Ascending aorta (tissue), 2 donors: ENCODE measurements at regions not wholly inside any gene's neighbourhood (a gene's known extent, or its start where the extent isn't known, plus 50 kb on each side); places are given as distances from the start of the nearest gene placed in this dataset.

ENCODE experiments used
- DNase-seq, 2 donors: peaks; one replicate each; pipeline ENCODE4 v3.0.0-alpha.2; 2019; ENCODE audit warnings: low spot score in 2 of 2
- H3K27ac ChIP-seq, 2 donors: fragments of 200-600 bp; sonication (generic); one replicate each; pipeline ENCODE4 v1.5.1; 2016 to 2017; ENCODE audit warnings: mild to moderate bottlenecking in 1 of 2
- H3K27me3 ChIP-seq: fragments of 200-600 bp; sonication (generic); one replicate; pipeline ENCODE4 v1.5.1; 2017
- H3K36me3 ChIP-seq, 2 donors: fragments of 200-600 bp; sonication (generic); one replicate each; pipeline ENCODE4 v1.5.1; 2016
- H3K4me1 ChIP-seq, 2 donors: fragments of 200-600 bp; sonication (generic); one replicate each; pipeline ENCODE4 v1.5.1; 2016 to 2017; ENCODE audit warnings: mild to moderate bottlenecking in 1 of 2
- H3K4me3 ChIP-seq, 2 donors: fragments of 200-600 bp; sonication (generic); one replicate each; pipeline ENCODE4 v1.5.1; 2016 to 2017; ENCODE audit warnings: mild to moderate bottlenecking in 1 of 2
- H3K9me3 ChIP-seq, 2 donors: fragments of 200-600 bp; sonication (generic); one replicate each; pipeline ENCODE4 v1.5.1; 2016
- intact Hi-C: fragments of 100-400 bp; cut with DNase I; formaldehyde crosslinking; loops from one replicate; pipeline ENCODE4 v1.15.1; 2023
- TF ChIP-seq, protein P1 (sequence below), 3 experiments: fragments of 200-600 bp in 2 of 3; fragments of 450-650 bp in 1 of 3; sonication (generic) in 2 of 3; IDR thresholded peaks; one replicate each; pipeline ENCODE4 v1.5.1; 2016 to 2019; ENCODE audit warnings: antibody characterized with exemption in 3 of 3, mild to moderate bottlenecking in 1 of 3, moderate library complexity in 1 of 3

DNA sequence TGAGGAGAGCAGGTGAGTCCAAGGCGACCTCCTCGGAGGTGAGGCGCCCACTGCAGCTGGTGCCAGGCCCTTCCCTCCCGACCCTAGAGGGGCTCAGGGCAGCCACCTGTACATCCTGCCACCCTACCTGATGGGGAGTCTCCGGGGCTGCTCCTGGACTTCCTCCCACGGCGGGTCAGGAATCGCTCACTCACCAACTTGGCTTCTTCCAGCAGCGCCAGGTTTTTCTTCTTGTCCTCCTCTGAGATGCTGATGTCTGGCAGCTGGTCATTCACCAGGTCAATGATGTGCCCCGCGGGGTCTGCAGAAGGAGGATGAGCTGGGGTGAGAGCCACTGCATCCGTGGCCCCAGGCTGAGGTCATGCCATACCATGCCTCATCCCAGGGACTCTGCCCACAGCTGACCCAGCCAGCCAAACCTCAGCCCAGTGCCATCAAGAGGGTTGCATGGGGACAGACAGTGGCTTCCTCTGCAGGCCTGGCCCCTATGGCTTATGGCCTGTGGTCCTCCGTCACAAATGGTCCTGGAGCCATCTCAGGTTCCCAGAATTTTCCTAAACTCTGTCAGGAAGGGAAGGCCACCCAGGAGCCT, 61.0 kb upstream of the LYVE1 start:
- no peak for DNase-seq
- Histone ChIP-seq H3K4me3 (no peak overlapping the region), H3K9me3 (no peaks in the 10 kb centered on the region), H3K4me1 (peaks cover 22 to 25% of the 10 kb centered on the region in 2 donors), H3K36me3 (peaks cover 79 to 92% of the 10 kb centered on the region in 2 donors), H3K27ac (peak overlapping the region; percentile 82 to 97), H3K27me3 (no peaks in the 10 kb centered on the region)
- TF ChIP-seq, protein P1, sequence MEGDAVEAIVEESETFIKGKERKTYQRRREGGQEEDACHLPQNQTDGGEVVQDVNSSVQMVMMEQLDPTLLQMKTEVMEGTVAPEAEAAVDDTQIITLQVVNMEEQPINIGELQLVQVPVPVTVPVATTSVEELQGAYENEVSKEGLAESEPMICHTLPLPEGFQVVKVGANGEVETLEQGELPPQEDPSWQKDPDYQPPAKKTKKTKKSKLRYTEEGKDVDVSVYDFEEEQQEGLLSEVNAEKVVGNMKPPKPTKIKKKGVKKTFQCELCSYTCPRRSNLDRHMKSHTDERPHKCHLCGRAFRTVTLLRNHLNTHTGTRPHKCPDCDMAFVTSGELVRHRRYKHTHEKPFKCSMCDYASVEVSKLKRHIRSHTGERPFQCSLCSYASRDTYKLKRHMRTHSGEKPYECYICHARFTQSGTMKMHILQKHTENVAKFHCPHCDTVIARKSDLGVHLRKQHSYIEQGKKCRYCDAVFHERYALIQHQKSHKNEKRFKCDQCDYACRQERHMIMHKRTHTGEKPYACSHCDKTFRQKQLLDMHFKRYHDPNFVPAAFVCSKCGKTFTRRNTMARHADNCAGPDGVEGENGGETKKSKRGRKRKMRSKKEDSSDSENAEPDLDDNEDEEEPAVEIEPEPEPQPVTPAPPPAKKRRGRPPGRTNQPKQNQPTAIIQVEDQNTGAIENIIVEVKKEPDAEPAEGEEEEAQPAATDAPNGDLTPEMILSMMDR (IDR thresholded peaks at IDR 0.05), result no peak
- intact Hi-C loops, result loop anchor here (2.0 to 5.0 kb wide), 2 partner anchors 17 to 222 kb away; no protein-coding TSS in a partner anchor

DNA sequence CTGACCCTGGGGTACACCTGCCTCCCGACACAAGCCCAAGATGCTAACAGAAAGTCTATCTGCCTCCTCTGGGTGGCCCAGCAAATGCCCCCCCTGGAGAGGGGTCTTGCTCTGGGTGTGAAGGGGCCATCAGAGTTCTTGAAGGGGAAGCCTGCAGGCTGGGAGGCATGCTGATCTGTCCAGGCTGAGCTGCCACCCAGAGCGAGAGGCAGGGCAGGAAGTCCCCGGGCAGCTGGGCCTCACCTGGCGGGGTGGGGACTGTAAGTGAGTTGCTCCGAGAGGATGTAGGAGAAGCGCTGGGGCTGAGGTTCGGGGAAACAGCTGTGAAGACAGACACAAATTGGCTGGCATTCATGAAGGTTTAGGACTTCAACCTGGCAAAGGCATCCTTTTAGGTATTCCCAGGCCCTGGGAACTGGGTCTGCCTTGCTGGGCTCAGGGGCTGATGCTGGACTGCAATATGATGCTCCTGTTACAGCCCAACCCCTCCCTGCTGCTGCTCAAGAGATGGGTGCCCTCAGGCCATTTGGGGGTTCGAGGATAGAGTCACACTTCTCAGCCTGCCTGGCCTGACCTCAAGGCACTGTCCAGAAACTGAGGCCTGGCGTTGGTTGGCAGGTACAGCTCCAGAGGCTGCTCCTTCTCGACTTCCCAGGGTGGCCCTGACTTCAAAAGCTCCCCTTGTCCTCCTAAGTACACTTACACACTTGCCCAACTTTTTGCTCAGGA, 60.2 kb upstream of the LYVE1 start:
- no peak for DNase-seq
- Histone ChIP-seq H3K4me1 (peaks cover 26 to 34% of the 10 kb centered on the region in 2 donors), H3K27ac (peak overlapping the region; percentile 82 to 97), H3K27me3 (no peaks in the 10 kb centered on the region), H3K9me3 (no peaks in the 10 kb centered on the region), H3K36me3 (peaks cover 79 to 92% of the 10 kb centered on the region in 2 donors), H3K4me3 (no peak overlapping the region)
- TF ChIP-seq, protein P1 (IDR thresholded peaks at IDR 0.05), result no peak
- intact Hi-C loops, result loop anchor here (5.0 kb wide), 1 partner anchor 221 kb away; no protein-coding TSS in a partner anchor

DNA sequence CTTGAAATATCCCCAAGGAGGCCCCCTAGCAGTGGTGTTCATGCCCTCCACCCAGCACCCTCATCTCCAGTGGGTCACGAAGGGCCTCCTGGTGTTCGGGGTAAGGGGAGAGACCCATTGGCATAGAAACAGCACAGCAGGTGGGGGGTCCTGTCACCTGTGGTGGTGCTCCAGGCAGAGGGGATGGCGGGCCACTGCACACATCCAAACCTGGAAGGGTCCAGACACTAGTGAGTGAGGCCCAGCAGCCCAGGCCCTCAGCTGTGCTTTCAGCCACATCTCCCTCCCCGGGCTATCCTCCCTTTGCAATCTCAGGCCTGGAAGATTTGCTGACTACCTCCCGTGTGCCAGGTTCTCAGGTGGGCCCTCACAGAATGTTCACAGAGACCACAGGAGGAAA, 59.4 kb upstream of the LYVE1 start:
- Histone ChIP-seq H3K36me3 (peaks cover 83 to 94% of the 10 kb centered on the region in 2 donors), H3K4me3 (no peak overlapping the region), H3K27ac (peak overlapping the region; percentile 82 to 97), H3K27me3 (no peaks in the 10 kb centered on the region), H3K4me1 (peaks cover 26 to 36% of the 10 kb centered on the region in 2 donors), H3K9me3 (no peaks in the 10 kb centered on the region)
- DNase-seq, result no peak
- TF ChIP-seq, protein P1 (IDR thresholded peaks at IDR 0.05), result no peak
- intact Hi-C loops, result loop anchor here (5.0 kb wide), 1 partner anchor 221 kb away; no protein-coding TSS in a partner anchor

DNA sequence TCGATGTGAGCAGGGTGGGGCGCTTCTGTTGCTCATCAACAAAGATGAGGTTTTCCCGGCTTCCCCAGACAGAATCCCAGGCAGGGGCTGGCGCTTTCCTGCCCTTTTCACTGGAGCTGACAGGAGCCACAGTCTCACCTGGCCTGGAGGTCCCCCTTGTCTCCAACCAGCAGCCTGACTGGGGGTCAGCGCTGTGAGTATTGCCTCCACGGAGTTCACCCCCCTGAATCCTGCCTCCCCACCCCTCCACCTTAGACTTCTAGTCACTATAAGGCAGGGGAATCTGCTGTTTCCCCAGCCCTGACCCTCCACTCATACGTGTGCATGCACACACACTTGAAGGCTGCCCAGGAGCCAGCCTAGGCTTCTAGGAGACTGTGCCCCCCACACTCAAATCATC, 58.8 kb upstream of the LYVE1 start:
- no peaks in the 10 kb centered on the region for H3K27me3 ChIP-seq
- H3K27ac ChIP-seq, result peak overlapping the region; percentile 82 to 97
- no peak overlapping the region for H3K4me3 ChIP-seq
- H3K9me3 ChIP-seq, result no peaks in the 10 kb centered on the region
- peaks cover 78 to 94% of the 10 kb centered on the region in 2 donors for H3K36me3 ChIP-seq
- no peak for DNase-seq
- peaks cover 26 to 36% of the 10 kb centered on the region in 2 donors for H3K4me1 ChIP-seq
- intact Hi-C loops, result loop anchor here (5.0 kb wide), 1 partner anchor 220 kb away; no protein-coding TSS in a partner anchor
- TF ChIP-seq, protein P1 (IDR thresholded peaks at IDR 0.05), result no peak

DNA sequence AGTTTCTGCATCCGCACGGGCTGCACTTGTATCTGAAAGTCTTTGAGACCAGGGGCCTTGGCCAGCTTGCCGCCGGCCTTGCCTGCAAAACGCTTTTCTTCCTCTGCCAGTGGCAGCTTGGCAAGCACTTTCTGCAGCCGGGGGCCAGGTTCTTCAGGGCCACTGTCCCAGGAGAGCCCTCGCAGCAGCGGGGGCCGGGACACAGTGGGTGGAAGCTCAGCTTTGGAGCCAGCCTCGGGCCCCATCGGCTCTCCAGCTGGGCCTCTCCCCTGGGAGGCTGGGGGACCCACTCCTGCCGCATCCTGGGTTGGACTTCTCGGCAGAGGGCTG, 57.5 kb upstream of the LYVE1 start:
- no peaks in the 10 kb centered on the region for H3K27me3 ChIP-seq
- TF ChIP-seq, protein P1 (IDR thresholded peaks at IDR 0.05), result no peak
- no peaks in the 10 kb centered on the region for H3K9me3 ChIP-seq
- intact Hi-C loops, result loop anchor here (1.0 to 5.0 kb wide), 2 partner anchors 65 to 219 kb away; no protein-coding TSS in a partner anchor
- H3K27ac ChIP-seq, result peak overlapping the region; percentile 82 to 97
- DNase-seq, result no peak
- H3K4me3 ChIP-seq, result no peak overlapping the region
- H3K36me3 ChIP-seq, result peaks cover 65 to 93% of the 10 kb centered on the region in 2 donors
- H3K4me1 ChIP-seq, result peaks cover 26 to 36% of the 10 kb centered on the region in 2 donors
